ENCODE measurements at regions not wholly inside any gene's neighbourhood (a gene's known extent, or its start where the extent isn't known, plus 50 kb on each side); places are given as distances from the start of the nearest gene placed in this dataset.

DNA sequence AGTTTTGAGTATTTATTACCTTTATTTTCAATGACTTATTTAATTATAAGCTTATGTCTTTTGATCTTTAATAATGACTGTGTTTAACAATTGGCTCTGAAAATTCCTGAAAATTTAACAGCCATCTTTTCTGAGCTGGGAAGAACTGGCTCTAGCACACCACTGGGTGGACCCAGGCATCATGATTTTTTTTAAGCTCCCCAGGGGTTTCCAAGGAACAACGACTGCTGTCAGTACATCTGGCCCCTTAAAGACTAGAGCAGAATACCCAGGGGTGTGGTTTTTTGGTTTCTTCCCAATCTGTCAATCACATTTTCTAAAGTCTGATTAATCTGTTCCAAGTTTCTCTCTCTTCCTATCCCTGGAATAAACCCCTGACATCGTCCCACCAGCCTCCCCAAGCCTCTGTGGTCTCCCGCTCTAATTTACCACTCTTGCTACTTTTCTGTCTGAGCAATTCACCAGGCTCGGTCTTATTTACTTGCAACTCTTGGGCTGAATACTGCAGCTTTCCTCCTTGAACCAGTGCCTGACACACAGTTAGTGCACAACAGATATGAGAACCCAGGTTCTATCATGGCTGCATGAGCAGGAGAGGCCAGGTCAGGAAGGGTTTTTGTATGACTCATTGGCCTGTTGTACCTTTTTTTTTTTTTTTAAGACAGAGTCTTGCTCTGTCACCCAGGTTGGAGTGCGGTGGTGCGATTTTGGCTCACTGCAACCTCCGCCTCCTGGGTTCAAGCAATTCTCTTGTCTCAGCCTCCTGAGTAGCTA is 321.9 kb downstream of the ZSWIM6 start (continued):
- TF ChIP-seq RAD21 (IDR thresholded peaks at IDR 0.05; ENCODE audit: low read length) (no peak), RCOR1 (IDR thresholded peaks at IDR 0.05; ENCODE audit: low read length) (no peak), FOXM1 (IDR thresholded peaks at IDR 0.05; ENCODE audit: low read depth) (no peak), GABPA (IDR thresholded peaks at IDR 0.05; ENCODE audit: low read depth) (no peak), TEAD4 (IDR thresholded peaks at IDR 0.05; ENCODE audit: borderline replicate concordance, insufficient read depth) (no peak), USF1 (IDR thresholded peaks at IDR 0.05; ENCODE audit: borderline replicate concordance, low read depth) (no peak), TAF1 (IDR thresholded peaks at IDR 0.05; ENCODE audit: borderline replicate concordance, low read depth, low read length) (no peak)

- Histone ChIP-seq H3K79me2 (ENCODE audit: insufficient read depth) (no peaks in the 10 kb centered on the region), H3F3A (replicated peaks; ENCODE audit: insufficient read depth) (no peaks in the 10 kb centered on the region), H3K9me2 (no peaks in the 10 kb centered on the region), H4K20me1 (ENCODE audit: insufficient read depth) (no peaks in the 10 kb centered on the region), H3K4me2 (no peak overlapping the region), H3K27me3 (ENCODE audit: insufficient read depth) (no peaks in the 10 kb centered on the region), H3K9ac (no peak overlapping the region), H3K9me3 (no peaks in the 10 kb centered on the region), H3K36me3 (replicated peaks in 1 of 2; ENCODE audit: control insufficient read depth in 1 of 2, insufficient read depth in 2 of 2, low read length in 1 of 2) (no peaks in the 10 kb centered on the region), H3K4me1 (ENCODE audit: control insufficient read depth in 1 of 2, insufficient read depth in 2 of 2, low read depth in 1 of 2, low read length in 1 of 2) (peaks cover 0 to 4% of the 10 kb centered on the region in 2 experiments; a peak in 2 of 4 replicates), H2AFZ (ENCODE audit: low read depth) (no peak overlapping the region), H3K4me3 (ENCODE audit: low read depth in 2 of 2, low read length in 1 of 2) (no peak overlapping the region), H3K27ac (ENCODE audit: low read depth in 2 of 2, low read length in 1 of 2) (no peak overlapping the region)
- 75% methylated on average over 2 of the region's 2 CpGs for WGBS (ENCODE audit: low lambda C conversion rate)
- TF ChIP-seq POLR2AphosphoS5 (IDR thresholded peaks at IDR 0.05; ENCODE audit: low read depth, low read length), result no peak
- TF ChIP-seq MEF2A (IDR thresholded peaks at IDR 0.05; ENCODE audit: borderline replicate concordance, low read depth), result no peak
- no peak for TF ChIP-seq FOXM1 (IDR thresholded peaks at IDR 0.05; ENCODE audit: low read depth)
- no peak for TF ChIP-seq TEAD4 (IDR thresholded peaks at IDR 0.05; ENCODE audit: borderline replicate concordance, insufficient read depth)
- TF ChIP-seq USF2 (IDR thresholded peaks at IDR 0.05; ENCODE audit: borderline replicate concordance, low read depth, low read length), result no peak
- TF ChIP-seq SIN3A (IDR thresholded peaks at IDR 0.05; ENCODE audit: borderline replicate concordance, low read depth, low read length), result no peak
- TF ChIP-seq PBX3 (IDR thresholded peaks at IDR 0.05), result no peak
- TF ChIP-seq MXI1 (IDR thresholded peaks at IDR 0.05; ENCODE audit: low read depth, low read length), result no peak
- no peak for TF ChIP-seq NFIC (IDR thresholded peaks at IDR 0.05; ENCODE audit: borderline replicate concordance)
- TF ChIP-seq RCOR1 (IDR thresholded peaks at IDR 0.05; ENCODE audit: low read length), result no peak
- TF ChIP-seq RXRA (IDR thresholded peaks at IDR 0.05; ENCODE audit: borderline replicate concordance, low read depth), result no peak
- no peak for TF ChIP-seq NRF1 (IDR thresholded peaks at IDR 0.05; ENCODE audit: low read depth, low read length)
- TF ChIP-seq, protein P1, sequence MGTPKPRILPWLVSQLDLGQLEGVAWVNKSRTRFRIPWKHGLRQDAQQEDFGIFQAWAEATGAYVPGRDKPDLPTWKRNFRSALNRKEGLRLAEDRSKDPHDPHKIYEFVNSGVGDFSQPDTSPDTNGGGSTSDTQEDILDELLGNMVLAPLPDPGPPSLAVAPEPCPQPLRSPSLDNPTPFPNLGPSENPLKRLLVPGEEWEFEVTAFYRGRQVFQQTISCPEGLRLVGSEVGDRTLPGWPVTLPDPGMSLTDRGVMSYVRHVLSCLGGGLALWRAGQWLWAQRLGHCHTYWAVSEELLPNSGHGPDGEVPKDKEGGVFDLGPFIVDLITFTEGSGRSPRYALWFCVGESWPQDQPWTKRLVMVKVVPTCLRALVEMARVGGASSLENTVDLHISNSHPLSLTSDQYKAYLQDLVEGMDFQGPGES (IDR thresholded peaks at IDR 0.05; ENCODE audit: low read depth, low read length), result no peak
- TF ChIP-seq FOSL2 (IDR thresholded peaks at IDR 0.05; ENCODE audit: borderline replicate concordance, low read depth), result no peak
- no peak for TF ChIP-seq MAX (IDR thresholded peaks at IDR 0.05; ENCODE audit: low read depth)
- TF ChIP-seq FOXJ3 (CRISPR knock-in tag; IDR thresholded peaks at IDR 0.05), result no peak
- no peak for TF ChIP-seq REST (IDR thresholded peaks at IDR 0.05; ENCODE audit: low read depth, low read length)
- TF ChIP-seq EZH2phosphoT487 (IDR thresholded peaks at IDR 0.05; ENCODE audit: borderline replicate concordance, low read depth), result no peak
- no peak for TF ChIP-seq TAF1 (IDR thresholded peaks at IDR 0.05; ENCODE audit: borderline replicate concordance, low read depth, low read length)
- TF ChIP-seq SMC3 (IDR thresholded peaks at IDR 0.05; ENCODE audit: low read depth, low read length), result no peak
- ChIA-PET CTCF (no interaction called here), POLR2A (no interaction called here)
- no peak for DNase-seq
Observed at GRCh38 chr5:61654876-61655275, 322.8 kb downstream of the ZSWIM6 start.
